ENCODE measurements at regions not wholly inside any gene's neighbourhood (a gene's known extent, or its start where the extent isn't known, plus 50 kb on each side); places are given as distances from the start of the nearest gene placed in this dataset.
A peak's percentile ranks its signal among the peaks of the same experiment; 100 is the strongest.
"Not testable (repeated sequence)": the region's sequence is repeated elsewhere in the genome, so short reads cannot be mapped to it uniquely, and the experiment has no call there.

GRCh38 chr14:48261436-48261835 is 586.0 kb upstream of the MDGA2 start:
- Mint-ChIP-seq H3K27me3 (ENCODE audit: low read depth in 3 of 3) (peaks cover 0 to 3% (median 2%) of the 10 kb centered on the region in 3 donors), H3K4me3 (no peak overlapping the region)

DNA sequence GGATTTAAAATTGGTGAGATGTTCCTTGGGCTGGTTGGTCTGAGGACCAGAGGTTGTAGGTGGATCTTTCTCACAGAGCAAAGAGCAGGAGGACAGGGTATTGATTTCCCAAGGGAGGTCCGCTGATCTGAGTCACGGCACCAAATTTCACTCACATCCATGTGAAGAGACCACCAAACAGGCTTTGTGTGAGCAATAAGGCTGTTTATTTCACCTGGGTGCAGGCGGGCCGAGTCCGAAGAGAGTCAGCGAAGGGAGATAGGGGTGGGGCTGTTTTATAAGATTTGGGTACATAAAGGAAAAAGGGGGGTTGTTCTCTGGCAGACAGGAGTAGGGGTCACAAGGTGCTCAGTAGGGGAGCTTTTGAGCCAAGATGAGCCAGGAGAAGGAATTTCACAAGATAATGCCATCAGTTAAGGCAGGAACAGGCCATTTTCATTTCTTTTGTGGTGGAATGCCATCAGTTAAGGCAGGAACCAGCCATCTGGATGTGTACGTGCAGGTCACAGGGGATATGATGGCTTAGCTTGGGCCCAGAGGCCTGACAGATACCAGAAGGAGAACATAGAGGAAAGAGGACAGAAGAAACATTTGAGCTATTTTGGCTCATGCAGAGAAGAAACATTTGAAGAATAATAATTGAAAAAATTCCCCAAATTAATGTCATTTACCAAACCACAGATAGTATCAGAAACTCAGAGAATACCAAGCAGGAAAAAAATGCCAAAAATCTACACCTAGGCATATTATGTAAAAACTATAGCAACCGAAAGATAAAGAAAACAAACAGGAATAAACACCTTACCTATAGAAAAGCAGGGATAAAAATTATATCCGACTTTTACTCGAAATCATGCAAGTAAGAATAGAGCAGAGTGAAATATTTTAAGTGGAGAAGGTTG is 585.2 kb upstream of the MDGA2 start:
- not testable (repeated sequence) for H3K4me1 Mint-ChIP-seq; H3K4me3 Mint-ChIP-seq; H3K27me3 Mint-ChIP-seq (ENCODE audit: low read depth in 3 of 3); DNase-seq; H3K36me3 Mint-ChIP-seq; H3K27ac Mint-ChIP-seq
- H3K9me3 Mint-ChIP-seq: peaks cover 3 to 23% (median 14%) of the 10 kb centered on the region in 6 donors

More at GRCh38 chr14:48261436-48261835, 586.0 kb upstream of the MDGA2 start:
- Mint-ChIP-seq H3K4me1 (no peaks in the 10 kb centered on the region), H3K36me3 (peaks cover 0 to 2% (median 0%) of the 10 kb centered on the region in 3 donors), H3K9me3 (peaks cover 3 to 31% (median 19%) of the 10 kb centered on the region in 6 donors), H3K27ac (no peak overlapping the region)
- no peak for DNase-seq

DNA sequence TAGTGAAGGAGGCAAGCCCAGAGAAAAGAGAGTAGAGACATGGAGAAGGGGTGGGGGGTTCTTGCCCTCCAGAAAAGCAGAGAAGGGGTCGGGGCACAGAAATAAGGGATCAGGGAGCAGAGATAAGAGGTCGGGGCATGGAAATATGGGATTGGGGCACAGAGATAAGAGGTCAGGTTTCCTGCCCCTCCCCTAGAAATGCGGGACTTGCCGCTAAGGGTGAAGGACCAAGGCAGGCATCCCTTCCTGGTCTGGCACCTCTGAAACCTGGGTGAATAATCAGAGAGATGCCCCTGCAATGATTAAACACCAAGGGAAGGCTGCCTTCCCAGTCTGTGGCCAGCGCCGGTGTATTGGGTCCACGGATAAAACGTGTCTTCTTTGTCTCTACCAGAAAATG is 584.5 kb upstream of the MDGA2 start:
- H3K4me3 Mint-ChIP-seq; H3K27ac Mint-ChIP-seq; DNase-seq; H3K4me1 Mint-ChIP-seq; H3K27me3 Mint-ChIP-seq (ENCODE audit: low read depth in 3 of 3); H3K36me3 Mint-ChIP-seq: not testable (repeated sequence)
- peaks cover 3 to 24% (median 15%) of the 10 kb centered on the region in 6 donors for H3K9me3 Mint-ChIP-seq

- Mint-ChIP-seq H3K9me3 (peaks cover 3 to 29% (median 16%) of the 10 kb centered on the region in 6 donors), H3K4me3 (peak overlapping the region in 1 of 5 donors; percentile 12)
- not testable (repeated sequence) for H3K27me3 Mint-ChIP-seq (ENCODE audit: low read depth in 3 of 3); H3K4me1 Mint-ChIP-seq; DNase-seq; H3K36me3 Mint-ChIP-seq; H3K27ac Mint-ChIP-seq
These were observed 583.8 kb upstream of the MDGA2 start for GRCh38 chr14:48259232-48259631.

DNA sequence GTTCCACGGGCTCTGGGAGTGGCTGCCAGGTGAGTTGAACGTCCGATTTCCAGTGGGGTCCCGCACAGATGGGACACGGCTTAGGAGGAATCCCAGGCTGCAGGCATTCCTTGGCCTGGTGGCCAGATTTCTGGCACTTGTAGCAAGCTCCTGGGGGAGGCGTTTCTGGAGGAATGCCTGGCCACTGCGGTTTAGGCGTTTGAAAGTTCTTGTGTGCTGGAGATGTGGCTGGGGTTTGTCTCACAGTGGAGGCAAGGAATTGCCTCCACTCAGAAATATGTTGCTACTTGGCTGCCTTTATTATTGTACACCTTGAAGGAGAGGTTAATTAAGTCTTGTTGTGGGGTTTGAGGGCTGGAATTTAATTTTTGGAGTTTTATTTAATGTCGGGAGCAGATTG is 583.3 kb upstream of the MDGA2 start:
- H3K27me3 Mint-ChIP-seq (ENCODE audit: low read depth in 3 of 3); H3K4me3 Mint-ChIP-seq; H3K36me3 Mint-ChIP-seq; DNase-seq; H3K4me1 Mint-ChIP-seq; H3K27ac Mint-ChIP-seq: not testable (repeated sequence)
- peaks cover 3 to 34% (median 16%) of the 10 kb centered on the region in 6 donors for H3K9me3 Mint-ChIP-seq

- DNase-seq: no peak
- no peak overlapping the region for H3K4me3 Mint-ChIP-seq
- H3K9me3 Mint-ChIP-seq: peaks cover 5 to 21% (median 11%) of the 10 kb centered on the region in 6 donors
- H3K27ac Mint-ChIP-seq: no peak overlapping the region
- peaks cover 0 to 4% (median 0%) of the 10 kb centered on the region in 3 donors for H3K27me3 Mint-ChIP-seq (ENCODE audit: low read depth in 3 of 3)
- H3K36me3 Mint-ChIP-seq: no peaks in the 10 kb centered on the region
- no peaks in the 10 kb centered on the region for H3K4me1 Mint-ChIP-seq
These were observed 577.6 kb upstream of the MDGA2 start for GRCh38 chr14:48253020-48253419.

DNA sequence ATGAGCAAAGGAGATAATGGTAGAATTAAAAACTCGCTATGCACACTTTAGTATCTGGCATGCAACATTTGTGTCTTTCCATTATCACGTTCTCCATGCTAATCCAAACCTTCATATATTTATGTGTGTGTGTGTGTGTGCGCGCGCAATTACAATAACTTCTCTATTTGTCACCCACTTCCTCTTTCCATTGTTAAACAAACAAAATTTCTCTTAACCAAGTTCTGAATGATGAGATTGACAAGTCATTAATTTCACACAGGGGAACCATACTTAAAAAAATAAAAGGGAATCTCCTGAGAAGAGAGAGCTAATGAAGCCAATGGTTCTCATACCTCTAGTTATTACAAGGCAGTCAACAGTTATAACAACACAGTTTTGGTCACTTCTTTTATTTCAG is 575.9 kb upstream of the MDGA2 start:
- H3K9me3 Mint-ChIP-seq: peaks cover 5 to 21% (median 11%) of the 10 kb centered on the region in 6 donors
- no peak overlapping the region for H3K27ac Mint-ChIP-seq
- no peaks in the 10 kb centered on the region for H3K4me1 Mint-ChIP-seq
- peaks cover 0 to 4% (median 0%) of the 10 kb centered on the region in 3 donors for H3K27me3 Mint-ChIP-seq (ENCODE audit: low read depth in 3 of 3)
- no peak for DNase-seq
- no peaks in the 10 kb centered on the region for H3K36me3 Mint-ChIP-seq
- H3K4me3 Mint-ChIP-seq: no peak overlapping the region

GRCh38 chr14:48250575-48250974 is 575.2 kb upstream of the MDGA2 start:
- Mint-ChIP-seq H3K27me3 (ENCODE audit: low read depth in 3 of 3) (peaks cover 0 to 4% (median 0%) of the 10 kb centered on the region in 3 donors), H3K27ac (no peak overlapping the region), H3K4me1 (no peaks in the 10 kb centered on the region)

GRCh38 chr14:48247977-48248376 is 572.6 kb upstream of the MDGA2 start:
- Mint-ChIP-seq H3K9me3 (peaks cover 9 to 19% (median 15%) of the 10 kb centered on the region in 6 donors), H3K27me3 (ENCODE audit: low read depth in 3 of 3) (no peaks in the 10 kb centered on the region), H3K4me1 (no peaks in the 10 kb centered on the region), H3K27ac (no peak overlapping the region), H3K4me3 (no peak overlapping the region), H3K36me3 (no peaks in the 10 kb centered on the region)
- DNase-seq: no peak

More at GRCh38 chr14:48250575-48250974, 575.2 kb upstream of the MDGA2 start:
- Mint-ChIP-seq H3K36me3 (no peaks in the 10 kb centered on the region), H3K9me3 (peaks cover 5 to 21% (median 11%) of the 10 kb centered on the region in 6 donors), H3K4me3 (no peak overlapping the region)
- DNase-seq: no peak

DNA sequence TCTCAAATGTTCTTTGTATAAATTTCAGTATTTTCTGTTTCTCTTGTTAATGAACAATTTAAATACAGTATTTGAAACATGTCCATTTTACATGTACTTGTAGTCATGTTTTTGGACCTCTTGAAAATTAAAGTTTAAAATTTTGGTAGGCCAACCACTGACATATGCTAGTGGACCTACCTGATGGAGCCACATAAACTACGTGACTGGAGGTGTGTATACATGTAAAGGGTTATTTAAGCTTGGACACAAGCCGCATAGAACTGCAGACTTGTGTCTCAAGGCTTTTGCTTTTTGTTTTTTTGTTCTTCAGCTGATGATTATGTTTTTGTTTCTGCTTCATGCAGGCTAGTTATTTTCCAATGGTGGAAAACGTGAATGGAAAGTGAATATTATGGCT is 568.5 kb upstream of the MDGA2 start:
- Mint-ChIP-seq H3K4me3 (no peak overlapping the region), H3K4me1 (no peaks in the 10 kb centered on the region), H3K27ac (no peak overlapping the region), H3K27me3 (ENCODE audit: low read depth in 3 of 3) (peaks cover 0 to 1% (median 0%) of the 10 kb centered on the region in 3 donors), H3K36me3 (no peaks in the 10 kb centered on the region), H3K9me3 (peaks cover 4 to 21% (median 12%) of the 10 kb centered on the region in 6 donors)
- DNase-seq: no peak

GRCh38 chr14:48229091-48229490 is 553.7 kb upstream of the MDGA2 start:
- no peaks in the 10 kb centered on the region for H3K4me1 Mint-ChIP-seq
- peaks cover 8 to 42% (median 18%) of the 10 kb centered on the region in 6 donors for H3K9me3 Mint-ChIP-seq
- H3K27ac Mint-ChIP-seq: no peak overlapping the region
- no peaks in the 10 kb centered on the region for H3K36me3 Mint-ChIP-seq
- DNase-seq: no peak
- peaks cover 0 to 1% (median 0%) of the 10 kb centered on the region in 3 donors for H3K27me3 Mint-ChIP-seq (ENCODE audit: low read depth in 3 of 3)
- H3K4me3 Mint-ChIP-seq: no peak overlapping the region

DNA sequence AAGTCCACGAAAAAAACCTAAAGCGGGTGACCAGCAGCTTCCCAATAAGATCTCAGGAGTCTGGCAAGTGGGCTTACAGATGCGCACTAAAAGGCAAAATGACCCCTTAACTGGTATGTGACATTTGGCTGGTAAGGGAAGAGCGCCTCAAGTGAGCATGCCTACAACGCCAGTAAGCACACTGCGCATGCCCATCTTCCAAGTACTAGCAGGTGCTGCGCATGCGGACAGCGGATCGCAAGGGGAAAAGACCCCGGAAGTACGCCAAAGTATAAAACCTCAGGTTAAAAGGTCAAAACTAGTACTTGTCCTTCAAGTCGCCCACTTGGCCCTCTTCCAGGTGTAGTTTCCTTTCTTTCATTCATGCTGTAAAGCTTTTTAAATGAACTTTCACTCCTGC is 518.5 kb upstream of the MDGA2 start:
- H3K36me3 Mint-ChIP-seq: no peaks in the 10 kb centered on the region
- no peak for DNase-seq
- no peaks in the 10 kb centered on the region for H3K4me1 Mint-ChIP-seq
- H3K4me3 Mint-ChIP-seq: no peak overlapping the region
- H3K27ac Mint-ChIP-seq: no peak overlapping the region
- H3K9me3 Mint-ChIP-seq: peaks cover 0 to 10% (median 4%) of the 10 kb centered on the region in 6 donors
- no peaks in the 10 kb centered on the region for H3K27me3 Mint-ChIP-seq (ENCODE audit: low read depth in 3 of 3)

GRCh38 chr14:48149624-48150023 is 474.2 kb upstream of the MDGA2 start:
- DNase-seq; H3K4me3 Mint-ChIP-seq; H3K27me3 Mint-ChIP-seq (ENCODE audit: low read depth in 3 of 3); H3K27ac Mint-ChIP-seq; H3K36me3 Mint-ChIP-seq; H3K4me1 Mint-ChIP-seq: not testable (repeated sequence)
- H3K9me3 Mint-ChIP-seq: peaks cover 11 to 35% (median 23%) of the 10 kb centered on the region in 6 donors

GRCh38 chr14:48140804-48141203 is 465.4 kb upstream of the MDGA2 start:
- no peak overlapping the region for H3K4me3 Mint-ChIP-seq
- no peak overlapping the region for H3K27ac Mint-ChIP-seq
- no peaks in the 10 kb centered on the region for H3K36me3 Mint-ChIP-seq
- no peak for DNase-seq
- H3K4me1 Mint-ChIP-seq: no peaks in the 10 kb centered on the region
- peaks cover 0 to 2% (median 0%) of the 10 kb centered on the region in 3 donors for H3K27me3 Mint-ChIP-seq (ENCODE audit: low read depth in 3 of 3)
- peaks cover 0 to 20% (median 9%) of the 10 kb centered on the region in 6 donors for H3K9me3 Mint-ChIP-seq
